ENCODE measurements at regions not wholly inside any gene's neighbourhood (a gene's known extent, or its start where the extent isn't known, plus 50 kb on each side); places are given as distances from the start of the nearest gene placed in this dataset.

DNA sequence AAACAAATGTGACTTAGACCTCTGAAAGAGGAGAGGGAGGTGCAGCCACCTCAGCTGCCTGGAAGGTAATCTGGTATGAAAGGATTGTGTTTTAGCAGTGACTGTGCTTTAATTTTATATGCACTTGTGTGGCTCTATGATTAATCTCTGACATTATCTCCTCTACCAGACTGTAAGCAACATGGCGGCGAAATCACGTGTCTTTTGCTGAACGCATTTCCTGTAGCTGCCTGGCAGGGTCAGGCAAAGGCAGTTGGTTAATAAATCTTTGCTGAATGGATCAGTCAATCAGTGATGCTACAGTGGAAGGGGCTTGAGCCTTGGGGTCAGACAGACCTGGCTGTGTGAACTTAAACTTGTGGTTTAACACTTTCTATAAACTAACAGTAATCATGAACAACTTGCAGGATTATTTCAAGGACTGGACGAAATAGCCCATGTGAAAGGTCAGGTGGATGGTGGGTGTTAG is 96.9 kb downstream of the ADSS2 start:
- H3K4me2 ChIP-seq (ENCODE audit: insufficient read depth, low read length), result no peak overlapping the region
- H2AFZ ChIP-seq (ENCODE audit: low read length), result peak overlapping the region; percentile 60
- H3K9me3 ChIP-seq (ENCODE audit: low read depth, low read length), result no peaks in the 10 kb centered on the region
- DNase-seq (ENCODE audit: insufficient read length, low spot score, missing footprints), result no peak
- no peaks in the 10 kb centered on the region for H3K36me3 ChIP-seq (ENCODE audit: insufficient read depth, low read length)
- no peaks in the 10 kb centered on the region for H4K20me1 ChIP-seq (ENCODE audit: insufficient read depth, low read length)
- no peaks in the 10 kb centered on the region for H3K79me2 ChIP-seq (ENCODE audit: insufficient read depth, low read length)
- TF ChIP-seq, protein P1, sequence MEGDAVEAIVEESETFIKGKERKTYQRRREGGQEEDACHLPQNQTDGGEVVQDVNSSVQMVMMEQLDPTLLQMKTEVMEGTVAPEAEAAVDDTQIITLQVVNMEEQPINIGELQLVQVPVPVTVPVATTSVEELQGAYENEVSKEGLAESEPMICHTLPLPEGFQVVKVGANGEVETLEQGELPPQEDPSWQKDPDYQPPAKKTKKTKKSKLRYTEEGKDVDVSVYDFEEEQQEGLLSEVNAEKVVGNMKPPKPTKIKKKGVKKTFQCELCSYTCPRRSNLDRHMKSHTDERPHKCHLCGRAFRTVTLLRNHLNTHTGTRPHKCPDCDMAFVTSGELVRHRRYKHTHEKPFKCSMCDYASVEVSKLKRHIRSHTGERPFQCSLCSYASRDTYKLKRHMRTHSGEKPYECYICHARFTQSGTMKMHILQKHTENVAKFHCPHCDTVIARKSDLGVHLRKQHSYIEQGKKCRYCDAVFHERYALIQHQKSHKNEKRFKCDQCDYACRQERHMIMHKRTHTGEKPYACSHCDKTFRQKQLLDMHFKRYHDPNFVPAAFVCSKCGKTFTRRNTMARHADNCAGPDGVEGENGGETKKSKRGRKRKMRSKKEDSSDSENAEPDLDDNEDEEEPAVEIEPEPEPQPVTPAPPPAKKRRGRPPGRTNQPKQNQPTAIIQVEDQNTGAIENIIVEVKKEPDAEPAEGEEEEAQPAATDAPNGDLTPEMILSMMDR (IDR thresholded peaks at IDR 0.05; ENCODE audit: extremely low read depth, low read depth, low read length), result no peak
- H3K4me1 ChIP-seq (ENCODE audit: insufficient read depth, low read length), result peaks cover 25% of the 10 kb centered on the region
- H3K27ac ChIP-seq (ENCODE audit: low read depth, low read length), result peak overlapping the region; percentile 85
- H3K27me3 ChIP-seq (ENCODE audit: insufficient read depth, low read length), result no peaks in the 10 kb centered on the region
- H3K4me3 ChIP-seq (ENCODE audit: insufficient read depth, low read length), result no peak overlapping the region

DNA sequence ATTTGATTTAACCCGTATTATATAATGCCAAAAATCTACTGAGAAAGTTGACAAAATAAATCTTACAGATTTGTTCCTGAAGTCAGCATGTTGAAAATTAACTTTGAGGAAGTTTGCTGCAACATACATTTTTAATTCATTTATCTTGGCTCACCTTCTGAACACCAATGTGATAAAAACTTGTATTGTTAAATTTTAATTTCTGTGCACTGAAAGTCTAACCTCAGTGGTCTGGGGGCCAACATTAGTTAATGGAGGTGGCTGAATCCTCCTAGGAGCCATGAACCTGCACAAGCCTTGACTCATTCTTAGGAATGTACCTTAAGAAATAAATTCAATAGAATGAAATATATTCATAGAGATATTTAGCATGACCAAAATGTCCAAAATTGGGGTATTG is 95.3 kb downstream of the ADSS2 start:
- H3K4me3 ChIP-seq (ENCODE audit: insufficient read depth, low read length), result no peak overlapping the region
- H3K4me2 ChIP-seq (ENCODE audit: insufficient read depth, low read length), result no peak overlapping the region
- no peaks in the 10 kb centered on the region for H3K9me3 ChIP-seq (ENCODE audit: low read depth, low read length)
- no peak overlapping the region for H3K27ac ChIP-seq (ENCODE audit: low read depth, low read length)
- H2AFZ ChIP-seq (ENCODE audit: low read length), result no peak overlapping the region
- H4K20me1 ChIP-seq (ENCODE audit: insufficient read depth, low read length), result no peaks in the 10 kb centered on the region
- no peaks in the 10 kb centered on the region for H3K36me3 ChIP-seq (ENCODE audit: insufficient read depth, low read length)
- no peaks in the 10 kb centered on the region for H3K79me2 ChIP-seq (ENCODE audit: insufficient read depth, low read length)
- no peak for DNase-seq (ENCODE audit: insufficient read length, low spot score, missing footprints)
- H3K4me1 ChIP-seq (ENCODE audit: insufficient read depth, low read length), result peaks cover 23% of the 10 kb centered on the region
- no peaks in the 10 kb centered on the region for H3K27me3 ChIP-seq (ENCODE audit: insufficient read depth, low read length)
- TF ChIP-seq, protein P1 (IDR thresholded peaks at IDR 0.05; ENCODE audit: extremely low read depth, low read depth, low read length), result no peak

All from osteoblast (primary cell).